HG02763 (cell line): ENCODE measurements at regions not wholly inside any gene's neighbourhood (a gene's known extent, or its start where the extent isn't known, plus 50 kb on each side); places are given as distances from the start of the nearest gene placed in this dataset.

Source experiments
- ATAC-seq: cut with Tn5 transposase; IDR thresholded peaks from one replicate; pipeline ENCODE4 v1.9.1; 2021; ENCODE audit warnings: mild to moderate bottlenecking, moderate library complexity; ENCODE audit not compliant: unreplicated experiment

DNA sequence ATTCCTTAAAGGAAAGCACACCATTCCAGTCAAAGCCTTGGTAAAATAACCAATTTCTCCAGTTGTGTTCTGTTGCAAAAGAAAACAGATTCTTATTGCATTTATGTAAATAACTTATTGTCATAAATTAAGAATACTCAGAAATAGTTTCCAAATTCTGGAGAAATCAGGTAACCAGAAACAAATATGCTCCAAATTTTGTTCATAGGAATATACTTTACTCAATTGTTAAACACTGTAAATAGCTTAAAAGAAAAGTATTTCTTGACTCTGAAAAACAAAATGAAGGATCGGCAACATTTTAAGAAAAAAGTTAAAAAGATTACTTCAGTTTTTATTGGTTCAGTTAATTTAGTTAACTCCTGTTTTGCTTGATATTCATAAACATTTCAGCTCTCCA lies 67.1 kb upstream of the PIK3CG start:
- no peak for ATAC-seq

GRCh38 chr7:106802589-106802988 lies 62.5 kb upstream of the PIK3CG start:
- ATAC-seq, result no peak

DNA sequence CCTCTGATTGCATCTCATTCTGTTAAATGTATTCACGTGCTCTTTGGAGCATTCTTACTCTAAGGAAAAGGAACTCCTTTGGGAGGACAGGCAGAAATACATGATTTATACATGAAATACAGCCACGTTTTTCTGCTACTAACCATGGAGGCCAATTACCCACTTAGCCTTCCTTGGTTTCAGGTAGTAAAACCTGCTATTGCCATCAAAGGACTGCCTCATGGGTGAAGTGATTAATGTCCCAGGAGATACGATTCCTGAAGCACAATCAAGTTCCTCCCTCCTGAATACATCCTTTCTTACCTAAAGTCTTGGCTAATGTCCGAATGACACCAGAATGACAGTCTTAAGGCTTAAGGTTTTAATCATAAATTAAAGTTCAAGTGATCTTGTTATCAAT lies 58.5 kb upstream of the PIK3CG start:
- ATAC-seq, result no peak

- no peak for ATAC-seq
Measured at GRCh38 chr7:106807474-106807873, 57.6 kb upstream of the PIK3CG start.

DNA sequence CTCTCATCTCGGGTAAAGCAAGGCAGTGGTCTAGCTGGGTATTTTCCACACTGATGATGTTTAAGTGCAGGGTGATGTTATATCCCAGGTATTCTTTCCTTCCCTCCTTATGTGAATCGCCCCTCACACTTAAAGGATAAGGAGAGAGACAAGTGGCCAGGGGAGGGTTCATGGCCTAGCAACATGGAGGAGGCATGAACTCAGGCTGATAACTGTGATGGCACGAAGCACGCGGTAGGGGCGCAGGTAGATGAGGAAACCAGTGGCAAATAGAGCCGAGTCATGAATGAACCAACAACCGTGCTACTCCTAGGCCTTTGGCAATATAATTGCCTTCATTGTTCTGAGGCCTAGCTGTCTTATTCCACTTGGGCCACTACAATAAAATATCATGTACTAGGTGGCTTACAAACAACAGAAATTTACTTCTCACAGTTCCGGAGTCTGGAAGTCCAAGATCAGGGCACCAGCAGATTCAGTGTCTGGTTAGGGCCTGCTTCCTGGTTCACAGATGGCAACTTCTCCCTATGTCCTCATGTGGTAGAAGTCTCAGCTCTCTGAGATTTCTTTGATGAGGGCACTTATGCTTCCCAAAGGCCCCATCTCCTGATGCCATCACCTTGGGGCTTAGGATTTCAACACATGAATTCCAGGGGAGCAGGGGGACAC lies 56.0 kb upstream of the PIK3CG start:
- ATAC-seq, result no peak

DNA sequence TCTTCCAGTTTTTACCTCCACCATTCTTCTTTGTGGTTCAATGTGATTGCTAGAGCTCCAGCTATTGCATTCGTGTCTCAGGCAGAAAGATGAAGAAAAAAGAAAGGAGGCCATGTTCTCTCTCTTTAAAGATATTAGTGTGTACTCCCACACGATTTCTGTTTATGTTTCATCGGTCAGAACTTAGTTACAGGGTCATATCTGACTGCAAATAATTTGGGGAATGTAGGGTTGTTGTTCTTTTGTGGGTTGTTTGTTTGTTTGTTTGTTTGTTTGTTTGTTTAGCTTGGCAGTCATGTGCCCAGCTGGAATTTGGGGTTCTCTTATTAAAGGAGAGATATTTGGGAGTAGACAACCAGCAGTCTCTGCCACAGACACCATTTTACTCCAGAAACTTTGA lies 53.6 kb upstream of the PIK3CG start:
- no peak for ATAC-seq

DNA sequence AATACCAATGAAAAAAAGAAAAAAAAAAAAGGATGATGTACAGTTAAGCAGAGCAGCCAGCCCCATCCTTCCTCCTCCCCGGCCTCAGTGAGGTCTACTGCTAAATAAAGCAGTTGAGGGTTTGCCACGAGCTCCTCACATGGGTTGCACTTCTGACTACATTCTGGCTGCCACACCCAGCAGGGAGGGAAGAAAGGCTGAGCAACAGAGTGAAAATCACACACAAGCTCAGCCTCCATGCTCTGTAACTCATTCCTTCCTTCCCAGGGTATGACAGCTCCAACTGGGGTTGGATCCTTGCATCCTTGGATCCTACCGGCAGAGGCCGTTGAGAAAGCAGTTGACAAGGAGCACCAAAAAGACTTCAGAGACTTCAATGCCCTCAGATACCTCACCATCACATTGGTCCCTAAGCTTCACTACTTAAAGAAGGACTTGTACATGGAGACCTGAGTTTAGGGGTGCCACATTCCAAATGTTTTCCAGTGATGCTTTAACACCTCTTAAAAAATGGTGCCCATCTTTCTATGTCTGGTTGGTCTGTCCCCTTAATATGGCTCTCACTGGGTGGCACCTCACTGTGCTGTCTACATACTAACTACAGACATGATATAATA lies 52.9 kb upstream of the PIK3CG start:
- no peak for ATAC-seq

DNA sequence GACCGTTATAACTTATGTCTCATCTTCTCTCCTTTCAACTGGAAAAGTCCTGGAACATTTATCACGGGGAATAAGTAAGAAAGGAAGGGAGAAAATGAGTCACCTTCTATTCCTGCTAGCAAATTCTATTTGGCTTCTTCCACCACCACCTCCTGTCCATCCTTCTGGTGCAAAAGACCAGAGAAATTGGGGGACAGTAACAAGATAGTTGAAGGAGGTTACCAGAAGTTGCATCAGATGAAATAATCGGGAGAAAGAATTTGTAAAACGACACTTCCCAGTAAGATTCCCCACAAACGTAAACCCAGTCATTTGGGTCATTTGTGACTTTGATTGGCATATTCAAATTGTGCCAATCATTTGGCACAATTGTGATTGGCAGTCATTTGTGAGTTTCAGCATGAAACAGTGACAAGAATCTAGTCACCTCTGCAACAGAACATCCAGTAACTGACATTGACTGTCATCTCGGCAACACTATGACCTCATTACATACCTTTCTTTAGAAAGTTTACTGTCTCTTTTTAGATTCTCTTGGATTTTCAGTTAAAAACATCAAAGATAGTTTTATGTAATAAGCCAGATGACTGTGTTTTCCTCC lies 51.3 kb upstream of the PIK3CG start:
- ATAC-seq, result no peak

DNA sequence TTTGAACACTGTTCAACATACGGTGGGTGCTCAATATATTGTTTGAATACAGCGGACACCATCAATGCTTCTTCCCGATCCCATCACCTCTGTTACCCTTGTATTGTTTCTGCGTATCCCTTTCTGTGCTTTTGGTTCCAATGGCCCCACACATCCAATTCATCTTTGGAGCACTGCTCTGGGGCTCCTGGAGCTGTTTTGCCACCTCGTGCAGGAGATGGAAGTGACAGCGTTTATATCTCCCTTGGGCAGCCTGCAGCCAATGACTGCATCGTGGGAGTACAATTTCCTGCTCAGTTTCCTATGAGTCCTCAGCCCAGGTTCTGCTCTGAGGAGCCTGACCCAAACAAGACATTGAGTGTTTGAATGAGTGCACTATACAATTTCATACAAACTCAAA lies 50.2 kb upstream of the PIK3CG start:
- no peak for ATAC-seq
